GM12878 (cell line): ENCODE measurements at regions not wholly inside any gene's neighbourhood (a gene's known extent, or its start where the extent isn't known, plus 50 kb on each side); places are given as distances from the start of the nearest gene placed in this dataset.
"Not testable (repeated sequence)": the region's sequence is repeated elsewhere in the genome, so short reads cannot be mapped to it uniquely, and the experiment has no call there.

Source experiments
- ATAC-seq: fragments of 200-7000 bp; cut with Tn5 transposase; 3 replicates; pipeline ENCODE4 v1.9.1; 2020; ENCODE audit warnings: mild to moderate bottlenecking, moderate library complexity
- BruUV-seq: library from RNA; stranded (reverse); fragments of 400-500 nt; replicated peaks from 2 replicates; lab custom pipeline; 2021; lab: Mats Ljungman, UMichigan
- CTCF ChIA-PET: fragments of 300-600 bp; sonication (Branson Sonifier 250); formaldehyde crosslinking; extraction: SDS; loops from one replicate; lab custom pipeline; 2021; ENCODE audit warnings: inconsistent platforms; lab: Yijun Ruan, JAX
- POLR2A ChIA-PET: fragments of 350-600 bp; formaldehyde crosslinking; extraction: SDS; loops from one replicate; lab custom pipeline; 2021; ENCODE audit warnings: inconsistent platforms; lab: Charles Lee
- RAD21 ChIA-PET: fragments of 300-600 bp; sonication (Branson Sonifier 250); formaldehyde crosslinking; loops from one replicate; lab custom pipeline; 2023; ENCODE audit warnings: antibody characterized with exemption; ENCODE audit not compliant: unreplicated experiment; lab: Charles Lee
- SMC1A ChIA-PET: fragments of 300-600 bp; sonication (Branson Sonifier 250); formaldehyde crosslinking; loops from one replicate; lab custom pipeline; 2023; ENCODE audit not compliant: unreplicated experiment, uncharacterized antibody; lab: Charles Lee
- DNase-seq: peaks from one replicate; pipeline ENCODE4 v3.0.0-alpha.2; 2011; ENCODE audit warnings: low read depth, low spot score
- FAIRE-seq: peaks from 3 replicates; lab custom pipeline; 2011; peaks lifted over from hg19 to GRCh38; lab: Jason Lieb, UNC
- H2AFZ ChIP-seq: 2 replicates; pipeline ENCODE4 v1.6.0; 2011; ENCODE audit warnings: low read depth, low read length, control low read depth; ENCODE audit not compliant: control insufficient read depth
- H3K27ac ChIP-seq: 2 replicates; pipeline ENCODE4 v1.5.1; 2011; ENCODE audit warnings: control low read depth; ENCODE audit not compliant: control insufficient read depth, insufficient read depth
- H3K27me3 ChIP-seq, 2 experiments: replicated peaks in 1 of 2; 2 replicates each; pipeline versions ENCODE4 v1.6.0 to v1.6.1; 2011; ENCODE audit warnings: low read length in 1 of 2; ENCODE audit not compliant: control insufficient read depth in 2 of 2, insufficient read depth in 2 of 2
- H3K36me3 ChIP-seq, 2 experiments: 2 replicates each; pipeline ENCODE4 v1.5.1; 2011; ENCODE audit warnings: low read length in 1 of 2; ENCODE audit not compliant: control insufficient read depth in 2 of 2, insufficient read depth in 2 of 2
- H3K4me1 ChIP-seq: 2 replicates; pipeline ENCODE4 v1.6.1; 2011; ENCODE audit warnings: mild to moderate bottlenecking, low read length, moderate library complexity, mixed read lengths; ENCODE audit not compliant: control insufficient read depth, insufficient read depth
- H3K4me2 ChIP-seq: 2 replicates; pipeline ENCODE4 v1.6.0; 2011; ENCODE audit warnings: control low read depth; ENCODE audit not compliant: control insufficient read depth, insufficient read depth
- H3K4me3 ChIP-seq: fragments of 200-600 bp; sonication (generic); 2 replicates; pipeline ENCODE4 v1.5.1; 2016
- H3K79me2 ChIP-seq: 2 replicates; pipeline ENCODE4 v1.6.0; 2011; ENCODE audit warnings: low read length; ENCODE audit not compliant: control insufficient read depth, insufficient read depth
- H3K9ac ChIP-seq: 2 replicates; pipeline ENCODE4 v1.8.0; 2011; ENCODE audit warnings: low read length, control low read depth, mixed read lengths; ENCODE audit not compliant: control insufficient read depth, insufficient read depth
- H3K9me3 ChIP-seq: replicated peaks from 3 replicates; pipeline ENCODE4 v1.5.1; 2011; ENCODE audit warnings: mild to moderate bottlenecking, low read length; ENCODE audit not compliant: control insufficient read depth, insufficient read depth
- H4K20me1 ChIP-seq: 2 replicates; pipeline ENCODE4 v1.6.0; 2011; ENCODE audit not compliant: control insufficient read depth, insufficient read depth
- EED ChIP-seq: sonication (generic); IDR thresholded peaks from 2 replicates; pipeline ENCODE4 v1.6.1; 2016; ENCODE audit warnings: antibody characterized with exemption, low read depth
- GABPA ChIP-seq: IDR thresholded peaks from 2 replicates; pipeline ENCODE4 v1.6.1; 2014; ENCODE audit warnings: antibody characterized with exemption, low read depth, mild to moderate bottlenecking, inconsistent platforms
- HDGF ChIP-seq: fragments of 450-650 bp; IDR thresholded peaks from 2 replicates; pipeline ENCODE4 v1.6.1; 2016; ENCODE audit warnings: antibody characterized with exemption
- MYC ChIP-seq: IDR thresholded peaks from 2 replicates; pipeline ENCODE4 v1.6.1; 2011; ENCODE audit warnings: mild to moderate bottlenecking, low read length, moderate library complexity, inconsistent platforms; ENCODE audit not compliant: insufficient read depth, insufficient replicate concordance, insufficient read length, severe bottlenecking
- NFIC ChIP-seq: IDR thresholded peaks from 2 replicates; pipeline ENCODE4 v1.6.1; 2012; ENCODE audit warnings: low read depth, mild to moderate bottlenecking, inconsistent platforms, low read length, moderate library complexity
- PML ChIP-seq: IDR thresholded peaks from 2 replicates; pipeline ENCODE4 v1.6.1; 2012; ENCODE audit warnings: low read length, inconsistent platforms
- ZNF622 ChIP-seq: fragments of 450-650 bp; IDR thresholded peaks from 2 replicates; pipeline ENCODE4 v1.6.1; 2017; ENCODE audit warnings: mild to moderate bottlenecking, inconsistent platforms
- WGBS: methylation state at CpG from one replicate; pipeline ENCODE4 v1.1.6; 2016; ENCODE audit warnings: low lambda C conversion rate; ENCODE audit not compliant: insufficient replicate concordance, insufficient coverage; ENCODE audit errors: missing lambda C conversion rate; 5-methylcytosine and 5-hydroxymethylcytosine counted together
- in situ Hi-C: fragments of 300-500 bp; cut with MboI; formaldehyde crosslinking; loops from 9 replicates; pipeline ENCODE4 v1.14.3; 2018; ENCODE audit warnings: mixed read lengths
- intact Hi-C: fragments of 100-400 bp; cut with micrococcal nuclease; formaldehyde crosslinking; loops from one replicate; pipeline ENCODE4 v1.14.2; 2022; ENCODE audit not compliant: unreplicated experiment
- TF ChIP-seq, protein P1 (sequence below): IDR thresholded peaks from 2 replicates; pipeline ENCODE4 v1.6.1; 2012; ENCODE audit warnings: low read length, inconsistent platforms
- TF ChIP-seq, protein P2 (sequence below): IDR thresholded peaks from 2 replicates; pipeline ENCODE4 v1.6.1; 2011; ENCODE audit warnings: low read depth, mild to moderate bottlenecking, low read length, moderate library complexity, borderline replicate concordance; ENCODE audit errors: extremely low read depth
- TF ChIP-seq, protein P3 (sequence below): fragments of 450-650 bp; formaldehyde crosslinking; IDR thresholded peaks from 2 replicates; pipeline ENCODE4 v1.4.0; 2022; ENCODE audit warnings: mild to moderate bottlenecking, moderate library complexity

DNA sequence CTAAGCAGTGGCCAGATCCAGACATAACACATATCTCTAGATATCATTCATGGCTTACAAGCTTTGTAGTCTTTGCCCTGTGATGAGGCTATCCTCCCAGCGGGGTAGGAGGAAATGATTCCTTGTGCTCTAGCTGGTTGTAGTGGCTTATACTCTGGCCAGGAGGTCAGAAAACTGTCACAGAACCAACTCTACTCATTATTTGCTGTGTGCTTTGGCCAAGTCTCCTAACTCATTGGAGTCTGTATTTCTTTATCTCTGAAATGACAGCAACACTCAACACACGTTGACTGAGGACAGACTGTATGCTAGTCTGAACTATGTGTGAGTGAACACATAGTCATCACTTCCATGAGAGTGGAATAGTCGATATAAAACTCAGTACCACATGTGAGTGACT is 116.7 kb upstream of the F3 start (continued):
- no peak for TF ChIP-seq HDGF
- no peak for TF ChIP-seq MYC
- TF ChIP-seq, all 136 proteins: peak for 0

DNA sequence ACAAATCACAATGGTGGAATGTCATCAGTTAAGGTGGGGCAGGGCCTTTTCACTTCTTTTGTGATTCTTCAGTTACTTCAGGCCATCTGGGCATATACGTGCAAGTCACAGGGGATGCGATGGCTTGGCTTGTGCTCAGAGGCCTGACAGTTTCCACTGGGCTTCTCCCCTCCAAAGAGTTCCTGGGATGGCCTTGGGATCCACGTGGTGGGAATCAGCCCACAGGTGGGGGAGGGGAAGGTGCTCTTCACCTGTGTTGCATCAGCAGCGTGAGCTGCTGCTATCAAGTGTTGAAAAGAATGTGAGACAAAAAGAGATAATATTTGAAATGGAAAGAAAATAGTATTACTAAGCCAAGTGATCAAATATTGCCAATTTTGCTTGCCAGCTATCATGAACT is 116.2 kb upstream of the F3 start:
- H3K27ac ChIP-seq, ATAC-seq, FAIRE-seq, CTCF ChIA-PET, H3K4me3 ChIP-seq, H3K4me1 ChIP-seq, H3K4me2 ChIP-seq, H4K20me1 ChIP-seq, DNase-seq, H3K79me2 ChIP-seq, intact Hi-C loops, H3K27me3 ChIP-seq, H3K9me3 ChIP-seq, H2AFZ ChIP-seq, H3K36me3 ChIP-seq, in situ Hi-C loops, RAD21 ChIA-PET, H3K9ac ChIP-seq, SMC1A ChIA-PET, POLR2A ChIA-PET, BruUV-seq: not testable (repeated sequence)
- WGBS = 64% methylated on average over 4 of the region's 4 CpGs

DNA sequence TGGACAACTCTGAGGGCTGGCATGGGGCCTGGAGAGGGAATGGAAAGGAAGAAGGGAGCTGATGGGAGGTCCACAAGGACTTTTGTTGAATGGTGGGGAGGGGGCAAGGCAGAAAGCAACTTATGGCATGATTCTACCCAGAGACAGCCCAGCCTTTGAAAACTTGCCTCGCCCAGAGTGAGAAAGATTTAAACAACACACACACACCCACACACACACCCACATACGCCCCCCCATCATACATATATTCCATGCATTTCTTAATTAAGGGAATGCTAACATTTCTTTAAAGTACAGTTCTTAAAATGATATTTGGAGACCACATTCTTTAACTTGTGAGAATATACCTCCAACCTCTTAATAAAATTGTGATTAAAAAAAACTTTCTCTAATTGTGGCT is 115.4 kb upstream of the F3 start:
- BruUV-seq = no TSS peak
- no peak overlapping the region for H3K27ac ChIP-seq
- H3K4me3 ChIP-seq = no peak overlapping the region
- H3K36me3 ChIP-seq = no peaks in the 10 kb centered on the region
- H3K9me3 ChIP-seq = no peaks in the 10 kb centered on the region
- H3K4me1 ChIP-seq = no peaks in the 10 kb centered on the region
- POLR2A ChIA-PET = no interaction called here
- H3K27me3 ChIP-seq = peaks cover 0 to 2% of the 10 kb centered on the region in 2 experiments; a peak in 2 of 4 replicates
- no peaks in the 10 kb centered on the region for H4K20me1 ChIP-seq
- intact Hi-C loops = no loop called here
- RAD21 ChIA-PET = no interaction called here
- WGBS = 0% methylated on average over 2 of the region's 2 CpGs
- no peak for ATAC-seq
- SMC1A ChIA-PET = no interaction called here
- in situ Hi-C loops = no loop called here
- H2AFZ ChIP-seq = no peak overlapping the region
- CTCF ChIA-PET = no interaction called here
- H3K79me2 ChIP-seq = no peaks in the 10 kb centered on the region
- no peak overlapping the region for H3K4me2 ChIP-seq
- no peak overlapping the region for H3K9ac ChIP-seq
- FAIRE-seq = no peak
- DNase-seq = no peak
- no peak for TF ChIP-seq NFIC
- TF ChIP-seq, protein P1, sequence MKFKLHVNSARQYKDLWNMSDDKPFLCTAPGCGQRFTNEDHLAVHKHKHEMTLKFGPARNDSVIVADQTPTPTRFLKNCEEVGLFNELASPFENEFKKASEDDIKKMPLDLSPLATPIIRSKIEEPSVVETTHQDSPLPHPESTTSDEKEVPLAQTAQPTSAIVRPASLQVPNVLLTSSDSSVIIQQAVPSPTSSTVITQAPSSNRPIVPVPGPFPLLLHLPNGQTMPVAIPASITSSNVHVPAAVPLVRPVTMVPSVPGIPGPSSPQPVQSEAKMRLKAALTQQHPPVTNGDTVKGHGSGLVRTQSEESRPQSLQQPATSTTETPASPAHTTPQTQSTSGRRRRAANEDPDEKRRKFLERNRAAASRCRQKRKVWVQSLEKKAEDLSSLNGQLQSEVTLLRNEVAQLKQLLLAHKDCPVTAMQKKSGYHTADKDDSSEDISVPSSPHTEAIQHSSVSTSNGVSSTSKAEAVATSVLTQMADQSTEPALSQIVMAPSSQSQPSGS = no peak
- TF ChIP-seq, protein P2, sequence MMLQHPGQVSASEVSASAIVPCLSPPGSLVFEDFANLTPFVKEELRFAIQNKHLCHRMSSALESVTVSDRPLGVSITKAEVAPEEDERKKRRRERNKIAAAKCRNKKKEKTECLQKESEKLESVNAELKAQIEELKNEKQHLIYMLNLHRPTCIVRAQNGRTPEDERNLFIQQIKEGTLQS = no peak
- TF ChIP-seq GABPA = no peak
- TF ChIP-seq, protein P3, sequence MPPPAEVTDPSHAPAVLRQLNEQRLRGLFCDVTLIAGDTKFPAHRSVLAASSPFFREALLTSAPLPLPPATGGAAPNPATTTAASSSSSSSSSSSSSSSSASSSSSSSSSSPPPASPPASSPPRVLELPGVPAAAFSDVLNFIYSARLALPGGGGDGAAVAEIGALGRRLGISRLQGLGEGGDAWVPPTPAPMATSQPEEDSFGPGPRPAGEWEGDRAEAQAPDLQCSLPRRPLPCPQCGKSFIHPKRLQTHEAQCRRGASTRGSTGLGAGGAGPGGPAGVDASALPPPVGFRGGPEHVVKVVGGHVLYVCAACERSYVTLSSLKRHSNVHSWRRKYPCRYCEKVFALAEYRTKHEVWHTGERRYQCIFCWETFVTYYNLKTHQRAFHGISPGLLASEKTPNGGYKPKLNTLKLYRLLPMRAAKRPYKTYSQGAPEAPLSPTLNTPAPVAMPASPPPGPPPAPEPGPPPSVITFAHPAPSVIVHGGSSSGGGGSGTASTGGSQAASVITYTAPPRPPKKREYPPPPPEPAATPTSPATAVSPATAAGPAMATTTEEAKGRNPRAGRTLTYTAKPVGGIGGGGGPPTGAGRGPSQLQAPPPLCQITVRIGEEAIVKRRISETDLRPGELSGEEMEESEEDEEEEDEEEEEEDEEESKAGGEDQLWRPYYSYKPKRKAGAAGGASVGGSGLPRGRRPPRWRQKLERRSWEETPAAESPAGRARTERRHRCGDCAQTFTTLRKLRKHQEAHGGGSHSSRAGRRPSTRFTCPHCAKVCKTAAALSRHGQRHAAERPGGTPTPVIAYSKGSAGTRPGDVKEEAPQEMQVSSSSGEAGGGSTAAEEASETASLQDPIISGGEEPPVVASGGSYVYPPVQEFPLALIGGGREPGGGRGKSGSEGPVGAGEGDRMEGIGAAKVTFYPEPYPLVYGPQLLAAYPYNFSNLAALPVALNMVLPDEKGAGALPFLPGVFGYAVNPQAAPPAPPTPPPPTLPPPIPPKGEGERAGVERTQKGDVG = no peak
- no peak for TF ChIP-seq EED
- no peak for TF ChIP-seq MYC
- no peak for TF ChIP-seq ZNF622
- TF ChIP-seq PML = no peak
